OCI-LY7 (cell line): ENCODE measurements at regions not wholly inside any gene's neighbourhood (a gene's known extent, or its start where the extent isn't known, plus 50 kb on each side); places are given as distances from the start of the nearest gene placed in this dataset.

Experiments used
- BruUV-seq: library from RNA; stranded (reverse); fragments of 400-500 nt; replicated peaks from 2 replicates; lab custom pipeline; 2021; lab: Mats Ljungman, UMichigan
- CTCF ChIA-PET: fragments of 300-600 bp; sonication (Branson Sonifier 250); formaldehyde crosslinking; loops from one replicate; lab custom pipeline; 2022; ENCODE audit warnings: antibody characterized with exemption; ENCODE audit not compliant: unreplicated experiment; lab: Charles Lee
- POLR2A ChIA-PET: fragments of 300-600 bp; sonication (Branson Sonifier 250); formaldehyde crosslinking; loops from one replicate; lab custom pipeline; 2022; ENCODE audit warnings: antibody characterized with exemption; lab: Charles Lee
- DNase-seq: peaks from one replicate; pipeline ENCODE4 v3.0.0-alpha.2; 2015; ENCODE audit warnings: low spot score
- H2AFZ ChIP-seq: fragments of 200-600 bp; sonication (generic), shearing (Covaris generic); 2 replicates; pipeline ENCODE4 v1.6.1; 2014; ENCODE audit warnings: mild to moderate bottlenecking, antibody characterized with exemption, low read length, moderate library complexity
- H3K27ac ChIP-seq: fragments of 200-600 bp; sonication (generic); 2 replicates; pipeline ENCODE4 v1.5.1; 2014; ENCODE audit warnings: mixed run types, low read depth, mild to moderate bottlenecking, moderate library complexity, low read length, inconsistent platforms; ENCODE audit not compliant: poor library complexity, severe bottlenecking
- H3K36me3 ChIP-seq: fragments of 200-600 bp; sonication (generic); 2 replicates; pipeline ENCODE4 v1.6.1; 2014; ENCODE audit warnings: mild to moderate bottlenecking, antibody characterized with exemption, low read length, moderate library complexity, mixed read lengths; ENCODE audit not compliant: insufficient read depth
- H3K4me1 ChIP-seq: fragments of 200-600 bp; sonication (generic); 2 replicates; pipeline ENCODE4 v1.5.1; 2014; ENCODE audit warnings: mild to moderate bottlenecking, low read length; ENCODE audit not compliant: insufficient read depth, poor library complexity, severe bottlenecking
- H3K4me2 ChIP-seq: fragments of 200-600 bp; sonication (generic); 2 replicates; pipeline ENCODE4 v1.6.1; 2014; ENCODE audit warnings: mild to moderate bottlenecking, low read length
- H3K4me3 ChIP-seq: fragments of 200-600 bp; sonication (generic); 2 replicates; pipeline ENCODE4 v1.5.1; 2014; ENCODE audit warnings: mild to moderate bottlenecking, low read depth, low read length; ENCODE audit not compliant: poor library complexity, severe bottlenecking
- H3K79me2 ChIP-seq: fragments of 200-600 bp; sonication (generic); 2 replicates; pipeline ENCODE4 v1.6.1; 2016; ENCODE audit warnings: low read depth, mild to moderate bottlenecking, low read length, moderate library complexity, mixed read lengths; ENCODE audit not compliant: insufficient read depth
- H3K9me2 ChIP-seq: fragments of 200-600 bp; sonication (generic); 2 replicates; pipeline ENCODE4 v1.6.1; 2016; ENCODE audit warnings: mild to moderate bottlenecking, low read length, mixed read lengths; ENCODE audit not compliant: insufficient read depth
- H3K9me3 ChIP-seq: fragments of 200-600 bp; sonication (generic); 2 replicates; pipeline ENCODE4 v1.6.1; 2014; ENCODE audit warnings: mild to moderate bottlenecking, mixed run types, low read length, mixed read lengths
- H4K20me1 ChIP-seq: fragments of 200-600 bp; sonication (generic); 2 replicates; pipeline ENCODE4 v1.6.1; 2014; ENCODE audit warnings: mild to moderate bottlenecking, antibody characterized with exemption, low read length, moderate library complexity, mixed read lengths; ENCODE audit not compliant: insufficient read depth
- EZH2phosphoT487 ChIP-seq: fragments of 200-600 bp; sonication (generic); IDR thresholded peaks from 2 replicates; pipeline ENCODE4 v1.6.1; 2018; ENCODE audit warnings: low read depth, borderline replicate concordance, mild to moderate bottlenecking, mixed run types, antibody characterized with exemption, low read length, moderate library complexity, mixed read lengths
- intact Hi-C: fragments of 100-400 bp; cut with micrococcal nuclease; formaldehyde crosslinking; loops from one replicate; pipeline ENCODE4 v1.10.0; 2022; ENCODE audit not compliant: unreplicated experiment
- TF ChIP-seq, protein P1 (sequence below): fragments of 200-600 bp; sonication (generic); conservative IDR thresholded peaks from 2 replicates; pipeline ENCODE4 v1.5.1; 2014; ENCODE audit warnings: mild to moderate bottlenecking, antibody characterized with exemption, low read length, moderate library complexity, mixed read lengths

DNA sequence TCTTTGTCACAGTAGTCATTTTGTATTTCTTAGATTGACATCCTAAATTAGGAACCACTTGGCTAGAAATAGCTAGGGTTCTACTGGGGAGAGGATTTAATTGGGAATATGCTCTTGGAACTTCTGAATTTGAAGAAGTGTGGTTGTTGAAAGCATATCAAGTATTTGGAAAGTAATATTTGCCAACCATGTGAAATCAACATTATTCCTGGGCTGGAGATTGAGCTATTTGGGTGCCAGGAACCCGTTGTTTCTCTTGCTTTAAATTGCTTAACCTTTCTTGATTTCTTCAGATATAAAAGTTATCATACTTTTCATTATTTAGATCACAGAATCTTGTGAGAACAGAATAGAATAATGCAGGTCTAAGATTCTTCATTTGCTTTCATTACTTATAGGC is 178.4 kb upstream of the ELL2 start:
- no TSS peak for BruUV-seq

GRCh38 chr5:96134886-96135285 is 173.2 kb upstream of the ELL2 start:
- DNase-seq, result no peak
- Histone ChIP-seq H3K9me2 (no peaks in the 10 kb centered on the region), H3K9me3 (no peaks in the 10 kb centered on the region), H3K4me2 (no peak overlapping the region), H3K79me2 (no peaks in the 10 kb centered on the region), H3K36me3 (no peaks in the 10 kb centered on the region), H3K4me3 (no peak overlapping the region), H2AFZ (no peak overlapping the region), H4K20me1 (no peaks in the 10 kb centered on the region), H3K27ac (no peak overlapping the region), H3K4me1 (no peaks in the 10 kb centered on the region)
- no peak for TF ChIP-seq EZH2phosphoT487
- TF ChIP-seq, protein P1, sequence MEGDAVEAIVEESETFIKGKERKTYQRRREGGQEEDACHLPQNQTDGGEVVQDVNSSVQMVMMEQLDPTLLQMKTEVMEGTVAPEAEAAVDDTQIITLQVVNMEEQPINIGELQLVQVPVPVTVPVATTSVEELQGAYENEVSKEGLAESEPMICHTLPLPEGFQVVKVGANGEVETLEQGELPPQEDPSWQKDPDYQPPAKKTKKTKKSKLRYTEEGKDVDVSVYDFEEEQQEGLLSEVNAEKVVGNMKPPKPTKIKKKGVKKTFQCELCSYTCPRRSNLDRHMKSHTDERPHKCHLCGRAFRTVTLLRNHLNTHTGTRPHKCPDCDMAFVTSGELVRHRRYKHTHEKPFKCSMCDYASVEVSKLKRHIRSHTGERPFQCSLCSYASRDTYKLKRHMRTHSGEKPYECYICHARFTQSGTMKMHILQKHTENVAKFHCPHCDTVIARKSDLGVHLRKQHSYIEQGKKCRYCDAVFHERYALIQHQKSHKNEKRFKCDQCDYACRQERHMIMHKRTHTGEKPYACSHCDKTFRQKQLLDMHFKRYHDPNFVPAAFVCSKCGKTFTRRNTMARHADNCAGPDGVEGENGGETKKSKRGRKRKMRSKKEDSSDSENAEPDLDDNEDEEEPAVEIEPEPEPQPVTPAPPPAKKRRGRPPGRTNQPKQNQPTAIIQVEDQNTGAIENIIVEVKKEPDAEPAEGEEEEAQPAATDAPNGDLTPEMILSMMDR, result no peak
- POLR2A ChIA-PET, result no interaction called here
- BruUV-seq, result no TSS peak
- CTCF ChIA-PET, result no interaction called here
- intact Hi-C loops, result no loop called here

More for the DNA sequence above, 178.4 kb upstream of the ELL2 start:
- H2AFZ ChIP-seq, result no peak overlapping the region
- ChIA-PET CTCF (no interaction called here), POLR2A (interaction anchor here (0.6 kb wide), 1 partner anchor 341 kb away, joined by 3 read pairs; no protein-coding TSS in a partner anchor)
- no peaks in the 10 kb centered on the region for H3K79me2 ChIP-seq
- no peaks in the 10 kb centered on the region for H3K4me1 ChIP-seq
- H3K4me2 ChIP-seq, result no peak overlapping the region
- H3K27ac ChIP-seq, result no peak overlapping the region
- TF ChIP-seq, protein P1, result no peak
- TF ChIP-seq EZH2phosphoT487, result no peak
- H3K9me3 ChIP-seq, result no peaks in the 10 kb centered on the region
- H3K36me3 ChIP-seq, result no peaks in the 10 kb centered on the region
- DNase-seq, result no peak
- H3K4me3 ChIP-seq, result no peak overlapping the region
- H3K9me2 ChIP-seq, result no peaks in the 10 kb centered on the region
- H4K20me1 ChIP-seq, result no peaks in the 10 kb centered on the region
- intact Hi-C loops, result no loop called here

DNA sequence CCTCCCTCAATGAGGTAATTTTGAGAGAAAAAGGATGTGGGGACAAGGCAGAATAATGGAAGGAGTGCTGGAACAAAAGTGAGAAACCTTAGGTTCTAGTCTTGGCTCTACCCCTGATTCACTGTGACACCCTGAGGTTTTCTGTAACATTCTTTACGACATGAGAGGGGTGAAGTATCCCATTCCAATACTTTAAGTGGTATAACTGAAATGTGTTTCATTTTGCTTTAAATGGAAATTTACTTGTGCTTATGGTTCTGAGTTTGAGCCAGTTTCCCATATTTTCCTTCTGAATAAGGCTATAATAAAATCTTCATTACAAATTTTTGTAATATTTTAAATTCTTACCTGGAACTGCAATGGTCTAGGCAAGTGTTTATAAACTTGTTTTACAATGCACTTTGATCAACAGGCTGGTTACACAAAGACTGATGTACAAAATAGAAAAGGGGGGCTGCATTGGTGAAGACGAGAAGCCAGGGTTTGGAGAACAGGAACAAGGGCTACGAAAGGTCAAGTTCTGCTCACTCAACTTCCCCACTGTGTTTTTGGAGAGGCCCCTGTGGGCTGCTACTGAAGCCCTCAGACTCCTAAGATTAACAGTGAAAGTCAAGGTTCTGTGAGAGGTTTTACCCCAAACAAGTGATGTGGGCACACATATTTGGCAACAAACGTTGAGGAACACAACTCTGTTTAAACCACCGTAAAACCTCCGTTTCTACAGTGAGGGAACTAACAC is 171.9 kb upstream of the ELL2 start:
- intact Hi-C loops, result no loop called here
- no peaks in the 10 kb centered on the region for H3K4me1 ChIP-seq
- H3K36me3 ChIP-seq, result no peaks in the 10 kb centered on the region
- no peak for DNase-seq
- no TSS peak for BruUV-seq
- CTCF ChIA-PET, result no interaction called here
- POLR2A ChIA-PET, result no interaction called here
- H3K79me2 ChIP-seq, result no peaks in the 10 kb centered on the region
- no peak overlapping the region for H2AFZ ChIP-seq
- H3K9me3 ChIP-seq, result no peaks in the 10 kb centered on the region
- no peaks in the 10 kb centered on the region for H4K20me1 ChIP-seq
- no peak overlapping the region for H3K4me3 ChIP-seq
- TF ChIP-seq EZH2phosphoT487, result no peak
- TF ChIP-seq, protein P1, result no peak
- H3K9me2 ChIP-seq, result no peaks in the 10 kb centered on the region
- no peak overlapping the region for H3K27ac ChIP-seq
- H3K4me2 ChIP-seq, result no peak overlapping the region
